ENCODE measurements at regions not wholly inside any gene's neighbourhood (a gene's known extent, or its start where the extent isn't known, plus 50 kb on each side); places are given as distances from the start of the nearest gene placed in this dataset.

DNA sequence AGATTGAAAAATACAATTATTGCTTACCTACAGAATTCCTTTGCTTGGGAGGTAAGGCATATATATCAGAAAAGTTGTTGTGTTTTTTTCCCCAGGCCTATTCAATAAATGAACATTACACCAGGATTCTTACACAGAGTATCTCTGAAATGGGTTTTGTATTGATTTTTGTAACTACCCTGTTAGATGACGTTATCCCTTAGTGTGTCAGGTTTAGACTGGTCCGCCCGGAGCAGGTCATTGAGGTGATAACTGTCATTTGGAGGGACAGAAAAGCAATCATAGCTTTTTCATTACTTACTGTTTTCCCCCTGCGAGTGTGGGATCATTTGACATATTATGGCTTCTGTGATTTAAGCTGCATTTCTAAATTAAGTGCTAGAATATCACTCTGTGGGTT lies 715.2 kb upstream of the ADAMTS16 start:
- H3K27ac Mint-ChIP-seq: no peak overlapping the region
- H3K27me3 Mint-ChIP-seq (ENCODE audit: low read depth): no peaks in the 10 kb centered on the region
- H2BK20ac ChIP-seq (ENCODE audit: low read depth, low read length, poor library complexity, severe bottlenecking): no peak overlapping the region
- no peaks in the 10 kb centered on the region for H3K36me3 Mint-ChIP-seq (ENCODE audit: insufficient read depth in 1 of 3, low read depth in 3 of 3)
- H4K91ac ChIP-seq (ENCODE audit: insufficient read length, low read depth, low read length): no peak overlapping the region
- H3K4me2 ChIP-seq (ENCODE audit: insufficient read depth, insufficient read length, low read length): no peak overlapping the region
- H4K20me1 ChIP-seq (ENCODE audit: control insufficient read depth, insufficient read depth, insufficient read length): no peaks in the 10 kb centered on the region
- H2BK12ac ChIP-seq (ENCODE audit: insufficient read length, low read depth, low read length): no peak overlapping the region
- no peaks in the 10 kb centered on the region for H3K79me1 ChIP-seq (ENCODE audit: insufficient read depth, low read depth, low read length, poor library complexity, severe bottlenecking)
- H3K27me3 ChIP-seq (ENCODE audit: insufficient read depth, low read length): no peaks in the 10 kb centered on the region
- no peaks in the 10 kb centered on the region for H3K4me1 ChIP-seq (ENCODE audit: insufficient read depth, low read length)
- H3K9ac ChIP-seq (ENCODE audit: extremely low read depth, insufficient read length, low read length): no peak overlapping the region
- H3K4me3 Mint-ChIP-seq: no peak overlapping the region
- H3K9me3 ChIP-seq (ENCODE audit: control insufficient read depth, low read depth, low read length): no peaks in the 10 kb centered on the region
- no peaks in the 10 kb centered on the region for H3K79me2 ChIP-seq (ENCODE audit: insufficient read depth, low read length)
- no peak for DNase-seq
- H3K23me2 ChIP-seq (ENCODE audit: insufficient read length, low read depth, low read length, poor library complexity, severe bottlenecking): no peaks in the 10 kb centered on the region
- no peak overlapping the region for H4K5ac ChIP-seq (ENCODE audit: insufficient read length, low read depth, low read length)
- no peak overlapping the region for H2BK5ac ChIP-seq (ENCODE audit: insufficient read length, low read length)
- no peak overlapping the region for H3K18ac ChIP-seq (ENCODE audit: insufficient read length, low read depth, low read length)
- no peak overlapping the region for H3K23ac ChIP-seq (ENCODE audit: insufficient read length, low read depth, low read length)
- H3T11ph ChIP-seq (ENCODE audit: low read length): no peak overlapping the region
- H3K27ac ChIP-seq (ENCODE audit: insufficient read length, low read depth, low read length): no peak overlapping the region
- no CpG with 5 or more reads among the region's 4 CpGs for WGBS (ENCODE audit: extremely low coverage, insufficient read length, low lambda C conversion rate)
- no peak overlapping the region for H2AFZ ChIP-seq (ENCODE audit: low read length)
- no peak overlapping the region for H3K14ac ChIP-seq (ENCODE audit: insufficient read depth, low read length)
- no peak overlapping the region for H3K56ac ChIP-seq (ENCODE audit: insufficient read length, low read depth, low read length)
- H2BK15ac ChIP-seq (ENCODE audit: low read depth, low read length): no peak overlapping the region
- no peak overlapping the region for H2AK5ac ChIP-seq (ENCODE audit: insufficient read length, low read length)
- no peak overlapping the region for H3K4ac ChIP-seq (ENCODE audit: low read depth, low read length)
- H3K9me3 Mint-ChIP-seq: no peaks in the 10 kb centered on the region; a peak in 1 of 5 replicates
- no peak overlapping the region for H2BK120ac ChIP-seq (ENCODE audit: low read depth, low read length, poor library complexity, severe bottlenecking)
- no peak overlapping the region for H4K8ac ChIP-seq (replicated peaks; ENCODE audit: insufficient read length, low read depth, low read length)
- TF ChIP-seq, protein P1, sequence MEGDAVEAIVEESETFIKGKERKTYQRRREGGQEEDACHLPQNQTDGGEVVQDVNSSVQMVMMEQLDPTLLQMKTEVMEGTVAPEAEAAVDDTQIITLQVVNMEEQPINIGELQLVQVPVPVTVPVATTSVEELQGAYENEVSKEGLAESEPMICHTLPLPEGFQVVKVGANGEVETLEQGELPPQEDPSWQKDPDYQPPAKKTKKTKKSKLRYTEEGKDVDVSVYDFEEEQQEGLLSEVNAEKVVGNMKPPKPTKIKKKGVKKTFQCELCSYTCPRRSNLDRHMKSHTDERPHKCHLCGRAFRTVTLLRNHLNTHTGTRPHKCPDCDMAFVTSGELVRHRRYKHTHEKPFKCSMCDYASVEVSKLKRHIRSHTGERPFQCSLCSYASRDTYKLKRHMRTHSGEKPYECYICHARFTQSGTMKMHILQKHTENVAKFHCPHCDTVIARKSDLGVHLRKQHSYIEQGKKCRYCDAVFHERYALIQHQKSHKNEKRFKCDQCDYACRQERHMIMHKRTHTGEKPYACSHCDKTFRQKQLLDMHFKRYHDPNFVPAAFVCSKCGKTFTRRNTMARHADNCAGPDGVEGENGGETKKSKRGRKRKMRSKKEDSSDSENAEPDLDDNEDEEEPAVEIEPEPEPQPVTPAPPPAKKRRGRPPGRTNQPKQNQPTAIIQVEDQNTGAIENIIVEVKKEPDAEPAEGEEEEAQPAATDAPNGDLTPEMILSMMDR (conservative IDR thresholded peaks at IDR 0.05): no peak
- H3K4me1 Mint-ChIP-seq: no peaks in the 10 kb centered on the region

Measured in H9 (cell line).